Left ventricle myocardium superior (tissue), 1 donor: ENCODE measurements at regions not wholly inside any gene's neighbourhood (a gene's known extent, or its start where the extent isn't known, plus 50 kb on each side); places are given as distances from the start of the nearest gene placed in this dataset.

Experiments used
- ATAC-seq: fragments of 200-7000 bp; cut with Tn5 transposase; one replicate; pipeline ENCODE4 v1.9.1; 2020; ENCODE audit warnings: mild to moderate bottlenecking, moderate library complexity
- DNase-seq: peaks from one replicate; pipeline ENCODE4 v3.0.0-alpha.2; 2020
- intact Hi-C: fragments of 100-400 bp; cut with micrococcal nuclease; formaldehyde crosslinking; loops from one replicate; pipeline ENCODE4 v1.11.0; 2022
- donor health status: DM: no; HTN: yes; CAD: no; lungs with severe emphysema.

DNA sequence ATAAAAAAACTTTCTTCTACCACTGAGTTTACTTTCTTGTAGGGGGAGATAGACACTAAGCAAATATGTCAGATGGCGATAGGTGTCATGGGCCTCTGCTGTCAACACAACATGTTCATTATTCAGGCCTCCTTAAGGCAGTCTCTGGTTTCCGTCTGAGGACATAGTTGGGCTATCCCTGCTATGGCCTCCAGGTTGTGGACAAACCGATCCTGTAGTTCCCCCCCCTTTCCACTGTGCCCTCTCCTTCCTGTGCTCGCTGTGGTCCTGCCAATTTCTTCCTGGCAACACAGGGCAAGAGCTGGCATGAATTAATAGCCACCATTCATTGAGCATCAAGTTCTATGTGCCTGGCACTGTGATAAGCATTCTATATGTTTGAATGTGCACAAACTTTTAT, 81.0 kb upstream of the HS3ST2 start:
- ATAC-seq, result no peak
- intact Hi-C loops, result no loop called here
- no peak for DNase-seq

DNA sequence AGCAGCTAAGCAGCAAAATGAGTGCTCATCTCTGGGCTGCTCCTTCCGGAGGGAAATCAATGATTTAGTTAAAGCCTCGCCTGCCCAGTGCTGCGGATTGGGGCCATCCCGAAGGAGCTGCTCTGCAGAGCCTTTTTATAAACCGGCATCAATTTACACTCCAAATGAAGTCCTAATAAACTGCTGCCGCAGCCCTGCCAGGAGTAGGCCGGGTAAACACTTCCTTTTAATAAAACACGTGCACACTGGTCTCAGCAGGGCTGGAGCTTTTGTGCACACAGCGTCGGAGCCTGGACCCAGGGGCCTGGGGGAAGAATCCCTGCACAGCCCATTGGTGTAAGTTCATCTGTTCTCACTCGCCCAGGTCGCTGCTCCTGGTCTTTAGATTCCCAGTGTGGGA, 79.6 kb upstream of the HS3ST2 start:
- intact Hi-C loops, result no loop called here
- ATAC-seq (no peak), DNase-seq (no peak)

DNA sequence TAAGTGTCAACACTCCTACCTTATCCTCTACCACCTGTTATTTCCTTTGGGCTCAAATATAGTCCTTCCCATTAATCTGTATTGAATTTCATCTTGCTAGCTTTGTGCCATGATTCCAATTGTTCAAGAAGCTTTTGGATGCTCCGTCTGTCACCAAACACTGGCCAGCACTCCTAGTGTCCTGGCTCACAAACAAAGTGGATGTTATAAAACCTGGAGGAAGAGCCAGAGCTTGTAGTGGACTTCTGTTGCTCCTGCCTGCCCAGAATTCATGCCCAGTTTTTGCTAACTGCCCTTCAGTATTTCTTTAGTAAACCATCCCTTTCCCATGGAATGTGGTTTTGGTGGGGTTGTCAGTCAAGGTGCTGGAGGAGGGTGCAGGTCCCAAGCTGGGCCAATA, 77.2 kb upstream of the HS3ST2 start:
- DNase-seq (no peak), ATAC-seq (no peak)
- intact Hi-C loops, result no loop called here

DNA sequence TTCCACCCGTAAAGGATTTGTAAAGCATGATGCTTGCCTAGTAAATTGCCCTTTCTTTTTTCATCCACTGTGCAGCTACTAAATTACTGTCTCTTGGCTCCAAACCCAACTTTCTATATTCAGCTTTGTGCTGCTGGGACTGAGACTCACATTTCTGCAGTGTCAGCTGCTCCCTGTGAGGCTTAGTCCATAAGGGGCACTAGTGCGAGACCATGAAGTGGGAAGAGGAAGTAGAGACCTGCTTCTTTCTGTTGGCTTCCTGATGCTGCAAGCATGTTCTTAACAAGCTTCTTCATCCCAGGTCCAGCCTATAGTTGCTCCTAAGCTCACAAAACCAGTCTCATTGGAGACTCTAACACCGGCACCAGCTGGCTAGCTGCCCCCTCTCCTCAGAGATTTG, 74.9 kb upstream of the HS3ST2 start:
- intact Hi-C loops, result no loop called here
- ATAC-seq (no peak), DNase-seq (no peak)

DNA sequence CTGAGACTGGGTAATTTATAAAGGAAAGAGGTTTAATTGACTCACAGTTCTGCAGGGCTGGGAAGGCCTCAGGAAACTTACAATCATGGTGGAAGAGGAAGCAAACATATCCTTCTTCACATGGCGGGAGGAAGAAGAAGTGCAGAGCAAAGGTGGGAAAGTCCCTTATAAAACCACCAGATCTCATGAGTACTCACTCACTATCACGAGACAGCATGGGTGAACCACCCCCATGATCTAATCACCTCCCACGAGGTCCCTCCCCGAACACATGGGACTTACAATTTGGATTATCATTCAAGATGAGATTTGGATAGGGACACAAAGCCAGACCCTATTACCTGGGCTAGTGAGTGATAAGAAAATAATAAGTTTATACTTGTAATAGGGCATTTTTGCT, 70.6 kb upstream of the HS3ST2 start:
- no peak for DNase-seq
- intact Hi-C loops, result no loop called here
- ATAC-seq, result no peak

DNA sequence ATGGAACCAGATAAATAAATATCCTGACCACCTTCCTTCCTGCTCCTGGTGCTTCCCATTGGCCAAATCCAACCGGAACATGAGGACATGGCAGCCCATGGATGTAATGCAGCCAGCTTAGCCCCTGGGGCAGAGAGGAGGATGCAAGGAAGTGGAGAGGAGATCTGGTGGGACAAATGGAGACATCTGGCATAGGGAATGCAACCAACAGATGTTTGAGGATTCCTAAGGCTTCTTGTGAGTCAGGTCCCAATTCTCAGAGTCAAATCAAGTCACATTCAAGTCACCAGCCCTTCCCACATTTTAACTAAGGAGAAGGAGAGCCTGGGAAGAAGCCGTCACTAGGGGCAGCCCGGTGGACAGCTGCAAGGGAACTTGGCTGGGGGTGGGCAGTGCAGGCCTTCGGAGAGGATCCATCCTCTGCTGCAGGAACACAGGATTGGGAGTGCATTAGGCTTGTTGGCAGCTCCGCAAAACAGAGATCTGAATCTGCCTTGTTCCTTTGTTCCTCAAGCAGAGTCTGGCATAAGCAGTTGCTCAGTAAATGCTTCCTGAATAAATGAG, 62.8 kb upstream of the HS3ST2 start:
- ATAC-seq, result peak; percentile 45

DNA sequence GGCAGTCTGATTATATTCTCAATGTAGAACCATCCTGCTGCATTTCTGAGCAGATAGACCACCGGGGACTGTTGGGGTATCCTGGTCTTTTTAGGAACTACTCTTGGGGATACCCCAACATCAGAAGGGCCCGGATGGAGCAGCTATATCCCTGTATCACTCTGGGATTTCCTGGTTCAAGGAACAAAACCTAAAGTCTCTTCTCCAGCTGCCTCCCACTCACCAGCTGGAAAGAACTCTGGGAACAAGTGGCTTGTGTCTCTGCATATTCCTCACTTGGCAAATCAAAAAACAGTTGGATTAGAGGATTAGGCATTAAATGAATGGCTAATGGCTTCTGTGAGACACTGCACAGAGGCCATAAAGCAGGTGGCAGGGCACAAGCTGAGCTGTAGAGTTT, 62.3 kb upstream of the HS3ST2 start:
- DNase-seq, result no peak
- no peak for ATAC-seq
- intact Hi-C loops, result no loop called here

More for the DNA sequence above, 62.8 kb upstream of the HS3ST2 start:
- intact Hi-C loops, result no loop called here
- DNase-seq, result no peak

DNA sequence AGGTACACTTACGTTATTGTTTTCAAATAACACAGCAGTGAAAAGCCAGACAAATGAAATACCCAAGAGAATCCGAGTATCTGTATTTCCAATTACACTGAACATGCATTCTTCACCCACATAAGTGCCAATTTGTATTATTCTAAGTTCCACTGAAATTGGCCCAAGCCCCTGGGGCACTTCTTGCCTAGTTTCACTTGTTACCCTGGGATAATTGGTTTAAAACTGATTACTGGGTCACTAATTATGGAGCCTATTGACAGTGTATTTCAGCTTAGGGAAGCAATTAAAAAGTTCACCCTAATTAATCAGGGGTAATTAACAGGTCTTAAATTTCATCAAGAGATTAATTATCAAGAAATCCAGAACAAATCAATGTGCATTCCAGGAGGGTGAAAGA, 60.5 kb upstream of the HS3ST2 start:
- DNase-seq, result no peak
- intact Hi-C loops, result no loop called here
- no peak for ATAC-seq

DNA sequence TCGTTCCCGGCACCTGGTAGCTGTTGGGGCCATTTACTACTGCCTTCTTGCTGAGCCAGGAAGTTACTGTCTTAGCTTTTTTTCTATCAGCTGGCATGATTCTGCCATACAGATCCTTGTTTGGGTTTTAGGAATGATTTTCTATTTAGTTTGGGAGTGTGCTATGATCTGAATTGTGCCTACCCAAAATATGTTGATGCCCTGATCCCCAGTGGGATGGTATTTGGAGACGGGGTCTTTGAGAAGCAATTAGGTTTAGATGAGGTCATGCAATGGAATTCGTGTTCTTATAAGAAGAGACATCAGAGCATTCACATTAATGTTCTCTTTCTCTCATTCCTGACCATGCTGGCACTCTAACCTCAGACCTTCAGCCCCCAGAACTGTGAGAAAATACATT, 59.4 kb upstream of the HS3ST2 start:
- intact Hi-C loops, result no loop called here
- DNase-seq (no peak), ATAC-seq (no peak)

DNA sequence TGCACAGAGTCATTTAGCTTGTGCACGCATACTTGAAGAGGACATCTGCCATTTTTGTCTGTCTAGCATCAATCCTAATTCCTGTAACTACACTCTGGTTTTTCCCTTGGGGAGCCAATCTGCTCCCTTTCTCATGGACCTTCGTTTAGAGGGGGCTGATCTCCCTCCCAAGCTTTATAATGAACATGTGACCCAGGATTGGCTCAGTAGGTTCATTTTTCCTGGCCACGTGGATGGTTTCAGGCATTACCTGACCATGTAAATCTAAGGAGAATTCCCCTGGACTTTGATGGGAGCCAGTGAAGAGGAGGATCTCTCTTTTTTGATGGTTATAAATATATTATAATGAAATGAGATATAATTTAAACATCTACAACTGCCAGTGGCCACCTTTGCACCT, 56.8 kb upstream of the HS3ST2 start:
- intact Hi-C loops, result no loop called here
- DNase-seq, result no peak
- ATAC-seq, result no peak

DNA sequence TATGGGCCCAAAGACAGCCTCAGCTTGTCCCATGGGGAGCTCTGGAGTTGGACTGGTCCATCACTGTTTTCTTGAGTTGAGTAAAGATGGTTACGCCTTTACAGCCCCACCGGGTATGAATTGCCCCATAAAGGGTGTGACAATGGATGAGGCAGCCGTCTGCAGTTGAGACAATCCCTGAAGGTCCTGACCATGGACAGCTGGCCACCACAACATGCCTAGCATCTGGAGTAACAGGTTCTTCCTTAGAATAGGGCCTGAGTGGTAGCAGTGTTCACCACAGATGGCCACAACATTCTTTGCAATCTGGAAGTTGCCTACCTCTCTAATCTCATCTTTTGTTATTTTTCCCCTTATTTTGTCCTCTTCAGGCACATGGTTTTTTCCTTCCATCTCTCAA, 51.5 kb upstream of the HS3ST2 start:
- ATAC-seq, result no peak

DNA sequence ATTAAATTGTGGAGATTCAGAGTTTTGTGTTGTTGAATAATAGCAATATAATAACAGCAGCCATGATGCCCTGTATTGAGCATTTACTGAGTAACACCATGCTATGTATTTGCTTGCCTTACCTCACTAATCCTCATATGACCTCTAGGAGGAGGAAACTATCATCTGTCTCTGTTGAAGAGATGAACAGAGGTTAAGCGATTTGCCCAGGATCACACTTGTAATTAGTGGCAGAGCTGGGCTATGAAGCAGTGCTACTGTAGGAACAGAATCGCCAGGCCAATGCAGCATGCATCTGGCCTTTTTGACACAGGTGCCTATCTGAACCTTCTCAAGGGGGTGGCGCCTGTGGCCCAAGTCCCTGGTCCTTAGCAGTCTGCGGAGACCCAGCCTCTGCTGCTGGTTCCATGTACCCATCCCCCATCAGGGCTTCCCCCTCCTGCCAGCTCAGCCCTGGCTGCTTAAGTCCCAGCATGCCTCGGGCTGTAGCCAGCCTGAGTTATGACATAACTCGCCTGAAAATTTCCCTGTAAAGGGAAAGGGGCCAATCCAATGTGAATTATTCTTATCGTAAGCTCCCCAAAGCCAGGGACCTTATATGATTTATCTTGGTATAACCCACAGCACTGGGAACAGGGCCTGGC, 50.4 kb upstream of the HS3ST2 start:
- DNase-seq, result no peak
- no peak for ATAC-seq
- intact Hi-C loops, result no loop called here

More for the DNA sequence above, 51.5 kb upstream of the HS3ST2 start:
- intact Hi-C loops, result no loop called here
- no peak for DNase-seq
